Kidney (tissue), 13 donors: ENCODE measurements at regions not wholly inside any gene's neighbourhood (a gene's known extent, or its start where the extent isn't known, plus 50 kb on each side); places are given as distances from the start of the nearest gene placed in this dataset.
A peak's percentile ranks its signal among the peaks of the same experiment; 100 is the strongest.
"Not testable (repeated sequence)": the region's sequence is repeated elsewhere in the genome, so short reads cannot be mapped to it uniquely, and the experiment has no call there.

ENCODE experiments used
- DNase-seq, 5 donors: peaks; one replicate each; pipeline ENCODE4 v3.0.0-alpha.2; 2013 to 2020
- FAIRE-seq: peaks from 2 replicates; lab custom pipeline; 2012; peaks lifted over from hg19 to GRCh38; lab: Jason Lieb, UNC
- H3K27ac ChIP-seq, 2 donors: one replicate each; pipeline ENCODE4 v1.7.0; 2013; ENCODE audit warnings: low read depth in 2 of 2, low read length in 2 of 2, inconsistent platforms in 1 of 2
- H3K27me3 ChIP-seq: one replicate; pipeline ENCODE4 v1.7.1; 2013; ENCODE audit warnings: low read length, inconsistent platforms; ENCODE audit not compliant: control insufficient read depth, insufficient read depth
- H3K36me3 ChIP-seq, 3 donors: one replicate each; pipeline versions ENCODE4 v1.7.0 to v1.7.1; 2013; ENCODE audit warnings: low read length in 3 of 3, control low read depth in 1 of 3, inconsistent platforms in 1 of 3; ENCODE audit not compliant: insufficient read depth in 3 of 3, control insufficient read depth in 2 of 3
- H3K4me1 ChIP-seq, 3 donors: one replicate each; pipeline versions ENCODE4 v1.7.0 to v1.7.1; 2013; ENCODE audit warnings: low read length in 3 of 3, inconsistent platforms in 1 of 3, low read depth in 1 of 3; ENCODE audit not compliant: control insufficient read depth in 2 of 3, insufficient read depth in 2 of 3
- H3K4me3 ChIP-seq, 3 donors: one replicate each; pipeline versions ENCODE4 v1.7.0 to v1.8.1; 2013; ENCODE audit warnings: low read length in 3 of 3, control low read depth in 1 of 3, inconsistent platforms in 1 of 3
- H3K9ac ChIP-seq, 3 donors: one replicate each; pipeline versions ENCODE4 v1.7.0 to v1.7.1; 2013; ENCODE audit warnings: low read length in 3 of 3, control low read depth in 1 of 3, inconsistent platforms in 1 of 3
- H3K9me3 ChIP-seq, 3 donors: one replicate each; pipeline versions ENCODE4 v1.7.0 to v1.7.1; 2013; ENCODE audit warnings: low read length in 3 of 3, control low read depth in 1 of 3, inconsistent platforms in 1 of 3; ENCODE audit not compliant: control insufficient read depth in 2 of 3, insufficient read depth in 1 of 3
- CTCF ChIP-seq: IDR thresholded peaks from 3 replicates; pipeline ENCODE4 v1.5.1; 2012; ENCODE audit warnings: mild to moderate bottlenecking, moderate library complexity, borderline replicate concordance; ENCODE audit not compliant: insufficient read depth; ENCODE audit errors: extremely low read depth
- intact Hi-C: fragments of 100-400 bp; cut with DNase I; formaldehyde crosslinking; loops from one replicate; pipeline ENCODE4 v1.11.1; 2022
- donor health status: control.
- donor health status: control.
- donor health status: control.
- donor health status: control.
- donor health status: control.
- donor health status: DM: yes; HTN: yes; CAD: no.
- donor health status: Normal renal cell carcinoma (clear cell type).

GRCh38 chr10:64765498-64765897 lies 1244.3 kb downstream of the REEP3 start:
- Histone ChIP-seq H3K36me3 (no peaks in the 10 kb centered on the region), H3K4me1 (no peaks in the 10 kb centered on the region), H3K9me3 (no peaks in the 10 kb centered on the region), H3K27ac (no peak overlapping the region), H3K9ac (no peak overlapping the region), H3K27me3 (no peaks in the 10 kb centered on the region), H3K4me3 (no peak overlapping the region)
- peak in 1 of 5 donors; percentile 3 for DNase-seq
- TF ChIP-seq CTCF, result no peak
- intact Hi-C loops, result no loop called here
- FAIRE-seq, result no peak

- FAIRE-seq (peak; percentile 32), DNase-seq (no peak)
- TF ChIP-seq CTCF, result no peak
- intact Hi-C loops, result no loop called here
- no peak overlapping the region for H3K9ac ChIP-seq
- no peaks in the 10 kb centered on the region for H3K36me3 ChIP-seq
- no peak overlapping the region for H3K4me3 ChIP-seq
- H3K27ac ChIP-seq, result no peak overlapping the region
- no peaks in the 10 kb centered on the region for H3K9me3 ChIP-seq
- no peaks in the 10 kb centered on the region for H3K4me1 ChIP-seq
- no peaks in the 10 kb centered on the region for H3K27me3 ChIP-seq
Measured at GRCh38 chr10:64771253-64772050, 1250.3 kb downstream of the REEP3 start.

GRCh38 chr10:64773357-64773756 lies 1252.2 kb downstream of the REEP3 start:
- H3K4me1 ChIP-seq, result no peaks in the 10 kb centered on the region
- DNase-seq, result no peak
- no peak overlapping the region for H3K27ac ChIP-seq
- H3K4me3 ChIP-seq, result no peak overlapping the region
- no peak for TF ChIP-seq CTCF
- H3K36me3 ChIP-seq, result no peaks in the 10 kb centered on the region
- intact Hi-C loops, result no loop called here
- no peak for FAIRE-seq
- H3K27me3 ChIP-seq, result no peaks in the 10 kb centered on the region
- no peak overlapping the region for H3K9ac ChIP-seq
- H3K9me3 ChIP-seq, result no peaks in the 10 kb centered on the region

GRCh38 chr10:64784451-64784850 lies 1263.2 kb downstream of the REEP3 start:
- H3K9ac ChIP-seq, intact Hi-C loops, H3K36me3 ChIP-seq, H3K4me1 ChIP-seq, H3K27me3 ChIP-seq, H3K9me3 ChIP-seq, FAIRE-seq, H3K27ac ChIP-seq, DNase-seq, H3K4me3 ChIP-seq: not testable (repeated sequence)
